ENCODE measurements at regions not wholly inside any gene's neighbourhood (a gene's known extent, or its start where the extent isn't known, plus 50 kb on each side); places are given as distances from the start of the nearest gene placed in this dataset.
A peak's percentile ranks its signal among the peaks of the same experiment; 100 is the strongest.
"Not testable (repeated sequence)": the region's sequence is repeated elsewhere in the genome, so short reads cannot be mapped to it uniquely, and the experiment has no call there.

DNA sequence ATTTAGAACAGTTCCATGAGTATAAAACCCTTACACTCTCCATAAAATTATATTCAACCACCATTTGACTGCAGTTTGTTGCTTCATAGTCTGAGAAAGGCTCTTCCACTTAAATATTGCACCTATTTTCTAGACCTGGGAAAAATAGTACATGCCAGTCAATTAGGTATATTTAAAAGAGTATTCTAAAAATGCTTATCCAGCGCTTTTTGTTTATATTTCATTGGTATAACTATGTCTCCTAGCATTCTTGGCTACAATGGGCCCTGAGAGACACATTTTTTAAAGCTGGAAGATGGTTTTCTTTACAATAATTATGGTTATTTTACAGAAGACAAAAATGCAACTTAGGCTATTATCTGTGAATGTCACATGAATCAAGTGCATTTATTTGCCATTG, 439.4 kb downstream of the KCNJ18 start:
- no peak for DNase-seq (ENCODE audit: low spot score)

DNA sequence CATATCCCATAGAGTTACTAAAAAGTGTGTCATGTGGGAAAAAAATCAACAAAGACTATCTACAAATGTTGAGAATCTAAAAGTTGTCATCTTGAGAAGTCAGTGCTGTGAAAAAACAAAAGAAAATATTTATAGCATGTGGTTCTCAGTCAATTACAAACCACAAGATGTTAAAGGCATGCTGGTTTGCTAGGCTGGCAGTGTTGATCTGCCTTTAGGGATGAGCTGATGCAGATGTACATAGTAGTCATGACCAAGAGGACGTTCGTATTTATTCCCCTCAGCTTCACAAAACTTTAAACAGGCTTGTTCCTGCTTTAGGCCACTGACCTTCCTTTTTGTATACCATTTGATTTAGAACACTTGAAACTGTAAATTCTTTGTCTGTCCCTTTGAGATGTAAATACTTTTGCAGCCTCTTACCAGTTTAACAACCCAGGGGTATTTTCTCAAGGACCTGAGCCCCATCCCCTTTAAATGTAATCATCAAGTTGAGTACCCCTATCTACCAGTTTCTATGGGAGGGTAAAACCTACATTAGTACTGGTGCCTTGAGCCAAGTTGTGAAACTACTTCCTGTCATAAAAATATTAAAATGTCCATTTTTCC, 446.6 kb downstream of the KCNJ18 start:
- DNase-seq (ENCODE audit: low spot score): peak; percentile 53

DNA sequence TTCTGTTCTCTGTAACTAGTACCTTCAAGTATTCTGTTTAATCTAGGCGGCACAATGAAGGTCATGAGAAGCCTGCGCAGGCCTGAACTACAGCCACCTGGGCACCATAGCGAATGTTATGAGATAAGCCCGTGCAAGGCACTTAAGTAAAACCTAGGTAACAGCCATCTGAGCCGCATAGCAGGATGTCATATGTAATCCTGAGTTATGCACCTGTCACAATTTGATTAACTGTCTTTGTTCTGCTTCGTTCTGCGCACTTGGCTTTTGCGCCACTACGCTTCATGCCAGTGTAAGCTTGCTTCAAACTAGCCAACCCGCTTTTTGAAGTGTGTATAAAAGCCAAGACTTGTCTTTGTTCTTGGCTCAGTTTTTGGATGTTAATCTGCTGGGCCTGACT, 449.8 kb downstream of the KCNJ18 start:
- no peak for DNase-seq (ENCODE audit: low spot score)

DNA sequence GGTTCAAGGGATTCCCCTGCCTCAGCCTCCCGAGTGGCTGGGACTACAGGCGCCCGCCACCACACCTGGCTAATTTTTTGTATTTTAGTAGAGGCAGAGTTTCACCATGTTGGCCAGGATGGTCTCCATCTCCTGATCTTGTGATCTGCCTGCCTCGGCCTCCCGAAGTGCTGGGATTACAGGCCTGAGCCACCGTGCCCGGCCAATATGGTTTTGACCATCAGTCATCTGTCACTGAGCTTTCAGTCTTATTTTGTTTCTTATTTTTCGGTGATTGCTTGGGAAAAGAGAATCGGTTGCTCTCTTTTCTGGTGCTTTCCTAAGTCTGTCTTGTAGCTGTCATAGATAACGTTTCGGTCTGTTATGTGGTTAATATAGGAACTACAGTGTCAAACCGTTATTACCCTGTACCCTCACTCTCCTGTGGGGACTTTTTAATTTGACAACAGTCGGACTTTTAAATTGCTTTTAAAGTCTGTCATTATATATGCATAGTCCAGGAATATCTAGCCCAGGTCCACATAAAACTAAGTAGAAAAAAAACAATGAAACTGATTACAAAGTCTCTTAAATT, 453.4 kb downstream of the KCNJ18 start:
- DNase-seq (ENCODE audit: low spot score): no peak

DNA sequence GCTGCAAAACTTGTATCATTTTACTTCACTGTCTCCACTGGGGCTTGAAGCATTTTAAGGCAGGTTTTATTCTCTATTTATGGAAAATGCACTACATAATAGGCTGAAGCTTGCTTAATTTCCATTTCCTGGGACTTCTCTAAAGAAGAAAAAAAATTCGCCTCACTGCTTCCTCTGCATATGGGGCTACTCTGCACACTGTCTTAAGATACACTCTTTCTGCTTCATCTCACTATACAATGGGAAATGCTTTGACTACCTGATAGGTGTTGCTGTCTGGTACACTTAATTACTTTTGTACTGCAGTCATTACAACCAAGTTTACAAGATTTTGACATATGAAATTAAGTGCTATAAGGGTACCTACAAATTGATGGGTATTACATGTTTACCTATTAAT, 466.0 kb downstream of the KCNJ18 start:
- DNase-seq (ENCODE audit: low spot score): no peak

DNA sequence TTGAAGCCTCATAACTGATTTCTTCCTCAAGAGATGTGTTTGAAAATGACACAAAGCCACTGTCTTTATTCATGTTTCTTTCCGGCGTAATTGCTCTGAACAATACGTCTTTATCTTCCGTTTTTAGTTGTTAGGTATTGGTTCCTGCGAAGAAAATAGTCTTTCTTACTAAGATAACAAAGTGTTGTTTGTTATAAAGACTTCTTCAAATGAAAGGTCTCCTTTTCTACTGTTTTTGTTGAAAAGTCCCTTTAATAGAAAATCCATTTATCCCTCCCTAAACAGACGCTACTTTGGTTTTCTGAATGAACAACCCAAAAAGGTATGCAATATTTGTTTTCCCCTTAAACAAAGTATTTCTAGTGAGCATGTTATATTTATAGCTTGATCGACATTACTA, 469.1 kb downstream of the KCNJ18 start:
- no peak for DNase-seq (ENCODE audit: low spot score)

DNA sequence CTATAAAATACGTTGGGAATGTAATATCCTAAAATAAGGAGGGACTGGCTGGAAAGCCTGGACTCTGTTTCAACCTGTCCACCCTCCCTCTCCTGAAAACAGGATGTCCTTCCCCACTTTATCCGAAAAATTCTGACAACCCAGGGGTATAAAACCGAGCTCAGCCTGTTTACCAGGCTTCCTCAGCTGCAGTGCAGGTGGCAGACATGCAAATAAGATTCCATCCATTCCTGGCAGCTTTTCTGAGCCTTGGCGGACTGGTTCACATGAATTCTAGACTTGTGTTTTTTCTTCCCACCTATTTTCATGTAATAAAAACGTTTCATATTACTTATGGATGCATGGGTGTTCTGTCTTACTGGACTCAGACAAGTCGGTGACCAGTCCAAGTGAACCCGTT, 479.3 kb downstream of the KCNJ18 start:
- no peak for DNase-seq (ENCODE audit: low spot score)

DNA sequence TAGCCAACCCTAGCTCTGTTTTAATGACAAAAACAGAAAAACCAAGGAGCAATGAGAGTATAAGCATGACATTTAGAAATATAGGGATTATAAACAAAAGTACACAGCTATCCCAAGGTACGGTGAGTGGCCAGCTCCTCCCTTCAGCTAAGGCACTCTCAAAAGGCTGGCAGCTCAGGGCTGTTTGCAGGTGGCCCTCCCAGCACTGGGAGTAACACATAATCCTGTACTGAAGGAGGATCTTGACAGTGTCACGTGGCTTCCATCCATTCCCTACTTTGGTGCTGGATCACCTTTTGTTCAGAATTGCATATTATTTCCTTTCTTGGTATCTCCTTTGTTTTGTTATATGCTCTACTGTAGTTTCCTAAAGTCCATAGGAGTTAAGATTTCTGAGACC, 500.8 kb downstream of the KCNJ18 start:
- no peak for DNase-seq (ENCODE audit: low spot score)

DNA sequence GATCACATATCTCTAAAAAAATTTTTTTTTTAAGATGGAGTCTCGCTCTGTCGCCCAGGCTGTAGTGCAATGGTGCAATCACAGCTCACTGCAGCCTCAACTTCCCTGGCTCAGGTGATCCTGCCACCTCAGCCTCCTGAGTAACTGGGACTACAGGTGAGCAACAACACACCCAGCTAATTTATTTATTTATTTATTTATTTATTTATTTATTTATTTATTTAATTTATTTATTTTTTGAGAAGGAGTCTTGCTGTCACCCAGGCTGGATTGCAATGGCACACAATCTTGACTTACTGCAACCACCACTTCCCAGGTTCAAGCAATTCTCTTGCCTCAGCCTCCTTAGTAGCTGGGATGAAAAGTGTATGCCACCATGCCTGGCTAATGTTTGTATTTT, 507.9 kb downstream of the KCNJ18 start:
- DNase-seq (ENCODE audit: low spot score): not testable (repeated sequence)

DNA sequence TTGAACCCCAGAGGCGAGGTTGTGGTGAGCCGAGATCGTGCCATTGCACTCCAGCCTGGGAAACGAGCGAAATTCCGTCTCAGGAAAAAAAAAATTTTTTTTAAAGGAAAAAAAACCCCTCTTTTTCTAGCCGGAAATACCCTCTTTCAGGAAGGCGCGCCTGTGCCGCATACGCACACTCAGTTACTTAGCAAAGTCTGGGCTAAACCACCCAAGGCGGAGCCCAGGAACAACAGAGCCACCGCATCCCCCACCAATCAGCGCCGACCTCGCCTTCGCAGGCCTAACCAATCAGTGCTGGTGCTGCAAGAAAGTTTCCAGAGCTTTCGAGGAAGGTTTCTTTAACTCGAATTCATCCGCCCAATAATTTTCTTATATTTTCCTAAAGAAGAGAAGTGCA, 510.4 kb downstream of the KCNJ18 start:
- no peak for DNase-seq (ENCODE audit: low spot score)

DNA sequence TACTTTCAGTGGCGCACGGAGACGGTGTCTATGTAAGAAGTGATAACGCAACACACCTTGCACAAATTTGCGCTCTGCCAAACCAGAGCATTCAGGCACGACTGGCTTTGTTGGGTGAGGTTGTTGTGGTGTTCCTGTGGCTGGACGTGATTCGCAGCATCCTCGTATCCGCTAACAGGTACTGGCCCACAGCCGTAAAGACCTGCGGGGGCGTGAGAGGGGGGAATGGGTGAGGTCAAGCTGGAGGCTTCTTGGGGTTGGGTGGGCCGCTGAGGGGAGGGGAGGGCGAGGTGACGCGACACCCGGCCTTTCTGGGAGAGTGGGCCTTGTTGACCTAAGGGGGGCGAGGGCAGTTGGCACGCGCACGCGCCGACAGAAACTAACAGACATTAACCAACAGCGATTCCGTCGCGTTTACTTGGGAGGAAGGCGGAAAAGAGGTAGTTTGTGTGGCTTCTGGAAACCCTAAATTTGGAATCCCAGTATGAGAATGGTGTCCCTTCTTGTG, 510.9 kb downstream of the KCNJ18 start:
- DNase-seq (ENCODE audit: low spot score): no peak

DNA sequence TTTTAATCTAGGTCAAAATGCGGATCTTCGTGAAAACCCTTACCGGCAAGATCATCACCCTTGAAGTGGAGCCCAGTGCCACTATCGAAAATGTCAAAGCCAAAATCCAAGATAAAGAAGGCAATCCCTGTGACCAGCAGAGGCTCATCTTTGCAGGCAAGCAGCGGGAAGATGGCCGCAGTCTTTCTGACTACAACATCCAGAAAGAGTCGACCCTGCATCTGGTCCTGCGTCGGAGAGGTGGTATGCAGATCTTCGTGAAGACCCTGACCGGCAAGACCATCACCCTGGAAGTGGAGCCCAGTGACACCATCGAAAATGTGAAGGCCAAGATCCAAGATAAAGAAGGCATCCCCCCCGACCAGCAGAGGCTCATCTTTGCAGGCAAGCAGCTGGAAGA, 511.8 kb downstream of the KCNJ18 start:
- DNase-seq (ENCODE audit: low spot score): not testable (repeated sequence)

DNA sequence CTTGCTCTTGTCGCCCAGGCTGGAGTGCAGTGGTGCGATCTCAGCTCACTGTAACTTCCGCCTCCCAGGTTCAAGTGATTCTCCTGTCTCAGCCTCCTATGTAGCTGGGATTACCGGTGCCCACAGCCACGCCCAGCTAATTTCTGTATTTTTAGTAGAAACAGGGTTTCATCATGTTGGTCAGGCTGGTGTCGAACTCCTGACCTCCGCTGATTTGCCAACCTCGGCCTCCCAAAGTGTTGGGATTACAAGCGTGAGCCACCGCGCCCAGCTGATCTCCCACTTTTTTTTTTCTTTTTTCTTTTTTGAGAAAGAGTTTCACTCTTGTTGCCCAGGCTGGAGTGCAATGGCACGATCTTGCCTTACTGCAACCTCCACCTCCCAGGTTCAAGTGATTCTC, 517.9 kb downstream of the KCNJ18 start:
- not testable (repeated sequence) for DNase-seq (ENCODE audit: low spot score)

DNA sequence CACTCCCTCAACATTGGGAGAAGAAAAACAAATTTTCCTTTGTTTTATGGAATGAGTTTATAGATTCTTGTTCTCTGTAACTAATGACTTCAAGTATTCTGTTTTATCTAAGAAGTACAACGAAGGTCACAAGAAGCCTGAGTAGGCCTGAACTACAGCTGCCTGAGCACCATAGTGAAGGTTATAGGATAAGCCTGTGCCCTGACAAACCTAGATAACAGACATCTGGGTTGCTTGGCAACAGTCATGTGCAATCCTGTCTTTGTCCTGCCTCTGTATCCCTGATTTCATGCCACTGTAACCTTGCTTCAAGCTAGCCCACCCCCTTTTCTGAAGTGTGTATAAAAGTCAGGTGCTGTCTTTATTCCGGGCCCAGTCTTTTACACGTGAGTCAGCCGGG, 520.8 kb downstream of the KCNJ18 start:
- DNase-seq (ENCODE audit: low spot score): not testable (repeated sequence)

DNA sequence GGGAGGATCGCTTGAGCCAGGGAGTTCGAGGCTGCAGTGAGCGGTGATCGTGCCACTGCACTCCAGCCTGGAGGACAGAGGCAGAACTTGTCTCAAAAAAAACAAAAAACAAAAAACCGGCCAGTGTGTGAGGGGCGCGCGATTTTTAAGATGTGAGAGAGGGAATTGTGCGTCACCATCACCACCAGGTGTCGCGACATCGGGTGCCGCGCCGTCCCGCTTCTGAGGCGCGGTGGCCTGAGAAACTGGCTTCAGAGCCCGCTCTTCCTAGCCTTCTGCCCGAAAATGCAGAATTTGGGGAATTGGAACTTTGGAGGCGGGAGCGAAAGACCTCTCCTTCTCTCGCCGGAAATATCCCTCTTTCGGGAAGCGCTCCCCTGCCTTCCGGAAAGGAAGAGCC, 524.8 kb downstream of the KCNJ18 start:
- DNase-seq (ENCODE audit: low spot score): no peak

DNA sequence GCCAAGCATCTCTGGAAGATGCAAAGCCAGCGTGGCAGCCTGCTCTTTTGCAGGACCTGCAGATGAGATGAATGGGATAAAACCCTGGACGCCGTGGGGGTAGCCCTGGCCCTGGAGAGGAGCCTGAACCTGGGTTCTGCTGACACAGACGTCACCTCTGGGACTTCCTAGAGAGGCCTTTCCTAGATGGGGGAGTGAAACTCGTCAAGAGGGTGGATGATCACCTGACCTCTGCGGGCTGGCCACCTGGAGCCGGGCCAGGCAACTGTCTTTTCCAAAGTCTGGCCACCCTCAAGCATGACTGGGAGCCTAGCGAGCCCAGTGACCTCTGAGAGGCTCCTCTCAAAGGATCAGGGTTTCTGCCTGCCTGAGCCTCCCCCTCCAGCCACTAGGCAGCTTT, 529.0 kb downstream of the KCNJ18 start:
- DNase-seq (ENCODE audit: low spot score): no peak

DNA sequence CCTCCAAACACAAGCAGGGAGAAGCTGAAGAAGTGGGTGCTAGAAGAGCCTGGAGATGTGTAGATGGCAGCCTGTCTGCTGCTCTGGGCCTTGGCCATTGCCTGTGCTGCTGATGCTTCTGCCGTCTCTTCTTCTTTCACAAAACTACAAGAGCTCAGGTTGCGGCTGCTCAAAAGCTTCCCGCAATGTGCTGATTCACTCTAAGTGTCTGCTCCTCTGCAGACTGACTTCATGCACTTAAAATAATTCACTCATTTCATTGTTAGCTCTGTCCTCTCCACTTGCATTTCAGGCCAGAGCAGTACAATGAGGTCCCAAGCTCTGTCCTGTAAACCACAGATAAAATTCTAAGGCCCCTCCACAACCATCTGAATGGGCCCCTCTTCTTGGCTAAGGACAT, 534.2 kb downstream of the KCNJ18 start:
- DNase-seq (ENCODE audit: low spot score): not testable (repeated sequence)

DNA sequence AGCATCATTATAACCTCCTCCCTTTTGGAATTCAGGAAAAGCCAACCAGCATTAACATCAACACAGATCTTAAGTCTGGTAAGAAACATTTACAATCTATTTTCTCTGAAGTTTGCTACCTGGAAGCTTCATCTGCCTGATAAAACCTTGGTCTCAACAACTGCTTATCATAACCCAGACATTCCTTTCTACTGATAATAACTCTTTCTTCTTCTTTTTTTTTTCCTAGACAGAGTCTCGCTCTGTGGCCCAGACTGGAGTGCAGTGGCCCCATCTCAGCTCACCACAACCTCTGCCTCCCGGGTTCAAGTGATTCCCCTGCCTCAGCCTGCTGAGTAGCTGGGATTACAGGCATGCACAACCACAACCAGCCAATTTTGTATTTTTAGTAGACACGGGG, 534.6 kb downstream of the KCNJ18 start:
- not testable (repeated sequence) for DNase-seq (ENCODE audit: low spot score)

DNA sequence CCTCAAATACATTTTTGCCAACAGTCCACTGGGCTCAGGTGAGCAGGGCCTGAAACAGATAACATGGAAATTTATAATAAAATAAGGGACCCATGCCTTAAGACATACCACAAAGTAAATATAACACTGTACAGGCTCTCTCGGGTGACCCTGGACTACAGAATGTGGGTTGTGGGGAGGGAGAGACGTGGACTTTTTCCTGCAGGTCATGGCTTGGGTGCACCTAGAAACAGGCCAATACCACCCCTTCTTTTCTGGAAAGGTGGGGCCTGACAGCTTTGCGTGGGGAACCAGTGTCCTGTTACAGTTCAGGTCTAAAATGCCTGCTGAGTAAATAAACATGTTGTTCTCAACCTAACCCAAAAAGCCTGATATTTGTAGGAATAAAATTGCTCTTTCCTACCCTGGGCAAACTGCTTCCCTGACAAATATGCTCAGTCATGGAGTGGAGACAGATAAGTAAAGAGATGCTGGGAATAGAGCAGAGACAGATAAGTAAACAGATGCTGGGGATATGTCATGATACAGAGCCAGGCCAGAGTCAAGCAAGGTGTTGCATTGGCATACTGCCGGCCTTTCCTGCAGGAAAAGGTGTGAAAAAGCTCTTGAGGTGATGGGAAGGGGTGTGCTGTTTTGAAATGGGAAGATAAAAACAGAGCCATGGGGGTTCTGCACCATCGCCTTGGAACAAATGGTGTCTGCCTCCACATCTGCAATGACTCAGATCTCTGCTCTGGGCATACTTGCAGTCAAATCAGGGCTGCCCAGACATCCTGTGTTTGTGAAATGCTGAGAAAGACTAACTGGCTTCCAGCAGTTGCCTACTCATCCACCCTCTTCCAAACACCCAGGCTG, 535.6 kb downstream of the KCNJ18 start:
- DNase-seq (ENCODE audit: low spot score): peak; percentile 10

DNA sequence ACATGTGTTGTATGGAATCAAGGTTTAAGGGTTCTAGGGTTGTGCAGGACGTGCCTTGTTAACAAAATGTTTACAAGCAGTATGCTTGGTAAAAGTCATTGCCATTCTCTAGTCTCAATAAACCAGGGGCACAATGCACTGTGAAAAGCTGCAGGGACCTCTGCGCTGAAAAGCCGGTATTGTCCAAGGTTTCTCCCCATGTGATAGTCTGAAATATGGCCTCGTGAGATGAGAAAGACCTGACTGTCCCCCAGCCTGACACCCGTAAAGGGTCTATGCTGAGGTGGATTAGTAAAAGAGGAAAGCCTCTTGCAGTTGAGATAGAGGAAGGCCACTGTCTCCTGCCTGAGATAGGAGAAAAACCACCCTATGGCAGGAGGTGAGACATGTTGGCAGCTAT, 537.5 kb downstream of the KCNJ18 start:
- not testable (repeated sequence) for DNase-seq (ENCODE audit: low spot score)

DNA sequence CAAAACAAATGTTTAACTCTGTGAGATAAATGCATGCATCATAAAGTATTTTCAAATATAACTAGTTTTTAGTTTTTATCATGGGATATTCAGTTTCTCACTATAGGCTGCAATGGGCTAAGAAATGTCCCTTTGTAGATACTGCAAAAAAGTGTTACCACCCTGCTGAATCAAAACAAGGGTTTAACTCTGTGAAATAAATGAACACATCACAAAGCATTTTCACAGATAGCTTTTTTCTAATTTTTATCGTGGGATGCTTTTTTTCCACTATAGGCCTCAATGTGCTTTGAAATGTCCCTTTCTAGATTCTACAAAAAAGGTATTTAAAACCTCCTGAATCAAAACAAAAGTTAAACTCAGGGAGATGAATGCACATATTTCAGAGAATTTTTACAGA, 541.1 kb downstream of the KCNJ18 start:
- DNase-seq (ENCODE audit: low spot score): no peak

DNA sequence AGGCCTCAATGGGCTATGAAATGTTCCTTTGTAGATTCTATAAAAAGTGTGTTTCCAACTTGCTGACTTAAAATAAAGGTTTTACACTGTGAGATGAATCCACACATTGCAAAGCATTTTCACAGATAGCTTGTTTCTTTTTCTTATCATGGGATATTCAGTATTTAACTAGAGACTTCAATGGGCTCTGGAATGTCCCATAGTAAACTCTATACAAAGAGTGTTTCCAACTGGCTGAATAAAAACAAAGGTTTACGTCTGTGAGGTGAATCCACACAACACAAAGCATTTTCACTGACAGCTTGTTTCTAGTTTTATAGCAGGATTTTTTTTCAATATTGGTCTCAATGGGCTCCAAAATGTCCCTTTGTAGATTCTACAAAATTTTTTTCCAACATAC, 550.1 kb downstream of the KCNJ18 start:
- no peak for DNase-seq (ENCODE audit: low spot score)

DNA sequence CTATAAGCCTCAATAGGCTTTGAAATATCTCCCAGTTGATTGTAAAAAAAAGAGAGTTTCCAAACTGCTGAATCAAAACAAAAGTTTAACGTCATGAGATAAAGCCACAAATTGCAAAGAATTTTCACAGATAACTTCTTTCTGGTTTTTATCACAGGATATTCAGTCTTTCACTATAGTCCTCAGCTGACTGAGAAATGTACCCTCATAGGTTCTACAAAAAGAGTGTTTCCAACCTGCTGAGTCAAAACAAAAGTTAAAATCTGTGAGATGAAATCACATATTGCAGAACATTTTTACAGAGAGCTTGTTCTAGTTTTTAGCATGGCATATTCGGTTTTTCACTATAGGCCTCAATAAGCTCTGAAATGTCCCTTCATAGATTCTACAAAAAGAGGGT, 559.2 kb downstream of the KCNJ18 start:
- DNase-seq (ENCODE audit: low spot score): no peak
